ENCODE measurements at regions not wholly inside any gene's neighbourhood (a gene's known extent, or its start where the extent isn't known, plus 50 kb on each side); places are given as distances from the start of the nearest gene placed in this dataset.

DNA sequence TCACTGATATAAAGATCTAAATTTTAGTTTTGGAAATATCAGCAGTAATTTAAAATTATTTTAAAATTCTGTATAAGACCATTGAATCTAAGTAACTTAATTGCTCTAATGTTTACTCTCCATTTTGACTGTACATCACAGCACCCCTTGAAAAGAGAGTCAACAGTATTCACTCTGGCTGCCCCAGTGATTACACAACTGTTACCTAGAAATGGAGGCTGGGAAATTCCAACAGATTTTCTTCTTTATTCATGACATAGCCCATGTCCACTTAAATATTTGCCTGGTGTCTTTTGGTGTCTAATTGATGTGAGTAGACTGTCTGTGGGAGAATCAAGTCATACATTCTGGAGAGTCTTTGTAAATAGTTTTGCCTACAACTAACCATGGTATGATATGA, 301.8 kb upstream of the CDH6 start:
- no peak for DNase-seq (ENCODE audit: low spot score)
- TF ChIP-seq, protein P1, sequence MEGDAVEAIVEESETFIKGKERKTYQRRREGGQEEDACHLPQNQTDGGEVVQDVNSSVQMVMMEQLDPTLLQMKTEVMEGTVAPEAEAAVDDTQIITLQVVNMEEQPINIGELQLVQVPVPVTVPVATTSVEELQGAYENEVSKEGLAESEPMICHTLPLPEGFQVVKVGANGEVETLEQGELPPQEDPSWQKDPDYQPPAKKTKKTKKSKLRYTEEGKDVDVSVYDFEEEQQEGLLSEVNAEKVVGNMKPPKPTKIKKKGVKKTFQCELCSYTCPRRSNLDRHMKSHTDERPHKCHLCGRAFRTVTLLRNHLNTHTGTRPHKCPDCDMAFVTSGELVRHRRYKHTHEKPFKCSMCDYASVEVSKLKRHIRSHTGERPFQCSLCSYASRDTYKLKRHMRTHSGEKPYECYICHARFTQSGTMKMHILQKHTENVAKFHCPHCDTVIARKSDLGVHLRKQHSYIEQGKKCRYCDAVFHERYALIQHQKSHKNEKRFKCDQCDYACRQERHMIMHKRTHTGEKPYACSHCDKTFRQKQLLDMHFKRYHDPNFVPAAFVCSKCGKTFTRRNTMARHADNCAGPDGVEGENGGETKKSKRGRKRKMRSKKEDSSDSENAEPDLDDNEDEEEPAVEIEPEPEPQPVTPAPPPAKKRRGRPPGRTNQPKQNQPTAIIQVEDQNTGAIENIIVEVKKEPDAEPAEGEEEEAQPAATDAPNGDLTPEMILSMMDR (IDR thresholded peaks at IDR 0.05; ENCODE audit: extremely low read depth, insufficient read depth, missing control alignments) = no peak
- in situ Hi-C loops (cut with MboI; ENCODE audit: low pct_unique_long_range_greater_than_20kb, low sequenced_read_pairs, unreplicated experiment) = no loop called here

DNA sequence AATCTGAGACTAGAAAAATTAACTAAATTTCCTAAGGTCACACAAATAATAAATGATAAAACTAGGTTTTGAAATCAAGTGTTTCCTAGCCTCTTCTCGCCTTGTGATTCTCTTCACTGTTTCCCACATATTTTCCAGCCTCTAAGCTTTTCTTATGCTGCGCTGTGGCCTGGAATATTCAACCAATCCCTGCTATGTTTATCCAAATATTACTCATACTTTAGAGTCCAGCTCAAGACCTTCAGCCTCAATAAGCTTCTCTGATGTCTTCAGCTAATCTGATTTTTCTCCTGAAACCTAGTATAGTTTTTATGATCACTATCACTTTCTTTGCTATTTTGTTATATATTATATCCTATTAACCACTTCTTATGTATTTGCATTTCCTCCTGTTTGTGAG, 303.1 kb upstream of the CDH6 start:
- in situ Hi-C loops (cut with MboI; ENCODE audit: low pct_unique_long_range_greater_than_20kb, low sequenced_read_pairs, unreplicated experiment) = no loop called here
- TF ChIP-seq, protein P1 (IDR thresholded peaks at IDR 0.05; ENCODE audit: extremely low read depth, insufficient read depth, missing control alignments) = no peak
- no peak for DNase-seq (ENCODE audit: low spot score)

DNA sequence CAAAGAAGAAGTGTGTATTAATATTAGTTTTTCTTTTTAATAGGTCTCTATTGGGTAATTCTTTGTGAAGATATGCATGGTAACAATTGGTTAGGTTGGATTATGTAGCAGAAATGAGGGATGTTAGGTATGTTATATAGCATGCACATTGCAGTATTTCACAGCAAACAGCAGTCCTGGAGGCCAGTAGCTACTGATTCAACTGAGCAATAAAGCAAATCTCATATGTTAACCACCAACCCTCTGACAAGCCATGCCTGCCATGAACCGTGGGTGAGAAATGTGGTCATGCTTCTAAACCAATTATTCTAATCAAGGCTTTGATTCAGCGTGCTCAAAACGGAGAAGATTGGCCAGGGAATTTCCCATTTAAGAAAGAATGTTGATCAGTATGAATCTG, 313.0 kb upstream of the CDH6 start:
- DNase-seq (ENCODE audit: low spot score) = no peak
- in situ Hi-C loops (cut with MboI; ENCODE audit: low pct_unique_long_range_greater_than_20kb, low sequenced_read_pairs, unreplicated experiment) = no loop called here
- TF ChIP-seq, protein P1 (IDR thresholded peaks at IDR 0.05; ENCODE audit: extremely low read depth, insufficient read depth, missing control alignments) = no peak

DNA sequence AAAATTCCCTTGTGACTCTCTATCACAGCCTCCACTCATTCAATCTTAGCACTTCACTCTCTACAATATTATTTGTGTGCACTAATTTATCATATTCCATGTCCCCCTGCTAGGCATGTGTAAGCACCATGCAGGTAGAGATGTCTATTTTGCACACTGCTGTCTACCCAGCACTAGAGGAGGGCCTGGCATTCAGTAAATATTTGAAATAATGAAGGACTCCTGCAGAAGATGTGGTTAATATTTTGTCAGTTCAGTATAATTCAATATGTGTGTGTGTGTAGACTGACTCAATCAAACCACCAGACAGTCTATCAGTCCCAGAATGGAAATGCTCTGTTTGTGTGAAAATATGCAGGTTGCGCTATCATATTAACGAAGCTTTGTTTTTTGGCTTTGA, 313.6 kb upstream of the CDH6 start:
- in situ Hi-C loops (cut with MboI; ENCODE audit: low pct_unique_long_range_greater_than_20kb, low sequenced_read_pairs, unreplicated experiment) = no loop called here

DNA sequence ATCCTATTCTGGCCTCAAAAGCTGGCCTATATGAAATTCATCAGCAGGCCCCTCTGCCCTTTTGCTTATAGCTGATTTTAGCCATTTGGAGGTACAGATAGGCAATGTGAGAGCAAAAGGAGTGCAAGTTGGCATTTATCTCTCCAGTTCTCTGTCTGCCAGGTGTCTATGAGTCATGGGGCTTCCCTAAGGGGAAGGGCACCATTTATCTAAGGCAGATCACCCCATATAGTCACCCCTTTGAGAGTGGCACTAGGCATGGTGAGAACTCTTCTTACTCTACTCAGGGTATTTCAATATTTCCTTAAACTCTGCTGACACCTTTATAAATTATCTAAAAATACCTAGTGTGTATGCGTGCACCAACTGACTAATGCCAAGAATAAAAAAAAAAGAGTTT, 314.7 kb upstream of the CDH6 start:
- DNase-seq (ENCODE audit: low spot score) = no peak
- in situ Hi-C loops (cut with MboI; ENCODE audit: low pct_unique_long_range_greater_than_20kb, low sequenced_read_pairs, unreplicated experiment) = no loop called here

More for the DNA sequence above, 313.6 kb upstream of the CDH6 start:
- TF ChIP-seq, protein P1 (IDR thresholded peaks at IDR 0.05; ENCODE audit: extremely low read depth, insufficient read depth, missing control alignments) = no peak
- no peak for DNase-seq (ENCODE audit: low spot score)

DNA sequence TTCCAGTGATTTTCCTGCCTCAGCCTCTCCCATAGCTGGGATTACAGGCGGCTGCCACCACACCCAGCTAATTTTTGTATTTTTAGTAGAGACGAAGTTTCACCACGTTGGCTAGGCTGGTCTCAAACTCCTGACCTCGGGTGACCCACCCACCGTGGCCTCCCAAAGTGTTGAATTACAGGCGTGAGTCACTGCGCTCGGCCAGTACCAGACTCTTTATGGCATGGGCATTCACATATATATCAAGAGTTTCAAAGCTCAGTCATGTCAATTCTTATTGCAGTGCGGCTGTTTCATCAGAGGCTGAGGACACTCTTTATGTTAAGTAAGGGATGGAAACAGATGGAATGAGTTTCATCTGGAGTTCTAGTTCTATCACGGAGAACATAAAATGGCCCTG, 315.2 kb upstream of the CDH6 start:
- DNase-seq (ENCODE audit: low spot score) = no peak
- in situ Hi-C loops (cut with MboI; ENCODE audit: low pct_unique_long_range_greater_than_20kb, low sequenced_read_pairs, unreplicated experiment) = no loop called here
- TF ChIP-seq, protein P1 (IDR thresholded peaks at IDR 0.05; ENCODE audit: extremely low read depth, insufficient read depth, missing control alignments) = no peak

More for the DNA sequence above, 314.7 kb upstream of the CDH6 start:
- TF ChIP-seq, protein P1 (IDR thresholded peaks at IDR 0.05; ENCODE audit: extremely low read depth, insufficient read depth, missing control alignments) = no peak
